HepG2 (cell line): ENCODE measurements at regions not wholly inside any gene's neighbourhood (a gene's known extent, or its start where the extent isn't known, plus 50 kb on each side); places are given as distances from the start of the nearest gene placed in this dataset.
A peak's percentile ranks its signal among the peaks of the same experiment; 100 is the strongest.

Source experiments
- ATAC-seq: fragments of 200-7000 bp; cut with Tn5 transposase; 3 replicates; pipeline ENCODE4 v1.9.1; 2020; ENCODE audit warnings: mild to moderate bottlenecking, moderate library complexity
- BruUV-seq: library from RNA; stranded (reverse); fragments of 400-500 nt; replicated peaks from 2 replicates; lab custom pipeline; 2021; lab: Mats Ljungman, UMichigan
- CTCF ChIA-PET: fragments of 300-600 bp; formaldehyde crosslinking; extraction: SDS; loops from one replicate; lab custom pipeline; 2021; ENCODE audit warnings: low total read pairs, inconsistent platforms, low intra/inter-chr PET ratio; lab: Yijun Ruan, JAX
- POLR2A ChIA-PET: fragments of 350-600 bp; sonication (Branson Sonifier 250); formaldehyde crosslinking; loops from one replicate; lab custom pipeline; 2020; ENCODE audit warnings: antibody characterized with exemption, inconsistent platforms; lab: Yijun Ruan, JAX
- DNase-seq: peaks from one replicate; pipeline ENCODE4 v3.0.0-alpha.2; 2015; ENCODE audit warnings: low spot score
- FAIRE-seq: peaks from 3 replicates; lab custom pipeline; 2011; peaks lifted over from hg19 to GRCh38; lab: Jason Lieb, UNC
- H2AFZ ChIP-seq: one replicate; pipeline ENCODE4 v1.6.1; 2011; ENCODE audit warnings: low read length, inconsistent platforms
- H3K27ac ChIP-seq: fragments of 300-600 bp; 3 replicates; pipeline ENCODE4 v1.8.0; 2011; ENCODE audit warnings: mixed run types, mild to moderate bottlenecking, mixed read lengths, low read length, inconsistent platforms; ENCODE audit not compliant: insufficient read depth; ENCODE audit errors: extremely low read length
- H3K27me3 ChIP-seq, 2 experiments: fragments of 200-600 bp in 1 of 2; 2 replicates in 1 of 2; 3 replicates in 1 of 2; pipeline versions ENCODE4 v1.6.0 to v1.8.0; 2011; ENCODE audit warnings: low read length in 2 of 2, mild to moderate bottlenecking in 2 of 2, moderate library complexity in 2 of 2, inconsistent platforms in 1 of 2; ENCODE audit not compliant: insufficient read depth in 2 of 2, control insufficient read depth in 1 of 2
- H3K36me3 ChIP-seq, 2 experiments: fragments of 200-600 bp in 1 of 2; replicated peaks in 1 of 2; 2 replicates in 1 of 2; 3 replicates in 1 of 2; pipeline versions ENCODE4 v1.5.1 to v1.8.0; 2011; ENCODE audit warnings: low read length in 2 of 2, inconsistent platforms in 1 of 2; ENCODE audit not compliant: insufficient read depth in 2 of 2, control insufficient read depth in 1 of 2
- H3K4me1 ChIP-seq: 2 replicates; pipeline ENCODE4 v1.5.1; 2012; ENCODE audit warnings: low read length, inconsistent platforms; ENCODE audit not compliant: insufficient read depth
- H3K4me2 ChIP-seq: 2 replicates; pipeline ENCODE4 v1.6.0; 2011; ENCODE audit warnings: low read depth, low read length, inconsistent platforms
- H3K4me3 ChIP-seq, 3 experiments: fragments of 200-600 bp in 1 of 3; sonication (generic), shearing (Covaris generic) in 1 of 3; replicated peaks in 1 of 3; 2 replicates each; pipeline ENCODE4 v1.5.1; 2011 to 2016; ENCODE audit warnings: low read length in 3 of 3, inconsistent platforms in 2 of 3, low read depth in 2 of 3, mild to moderate bottlenecking in 2 of 3, control low read depth in 1 of 3, mixed read lengths in 1 of 3; ENCODE audit not compliant: insufficient read depth in 1 of 3
- H3K79me2 ChIP-seq: one replicate; pipeline ENCODE4 v1.6.1; 2011; ENCODE audit warnings: low read length, inconsistent platforms; ENCODE audit not compliant: insufficient read depth
- H3K9ac ChIP-seq: 2 replicates; pipeline ENCODE4 v1.6.0; 2011; ENCODE audit warnings: mild to moderate bottlenecking, low read depth, low read length, inconsistent platforms; ENCODE audit not compliant: insufficient read depth
- H3K9me3 ChIP-seq: 2 replicates; pipeline ENCODE4 v1.5.1; 2012; ENCODE audit warnings: mild to moderate bottlenecking, low read length
- H4K20me1 ChIP-seq: 2 replicates; pipeline ENCODE4 v1.6.0; 2011; ENCODE audit warnings: inconsistent platforms, mild to moderate bottlenecking, low read length, moderate library complexity; ENCODE audit not compliant: insufficient read depth
- AHDC1 ChIP-seq: sonication (generic); formaldehyde crosslinking; IDR thresholded peaks from 2 replicates; pipeline ENCODE4 v1.5.1; 2020; ENCODE audit warnings: mild to moderate bottlenecking, missing genetic modification reagents, borderline replicate concordance
- DNMT1 ChIP-seq: sonication (generic); formaldehyde crosslinking; IDR thresholded peaks from 2 replicates; pipeline ENCODE4 v1.5.1; 2020; ENCODE audit warnings: mild to moderate bottlenecking, missing genetic modification reagents
- MAFK ChIP-seq, 2 experiments: IDR thresholded peaks in 1 of 2; conservative IDR thresholded peaks in 1 of 2; 2 replicates each; pipeline ENCODE4 v1.6.1; 2011; ENCODE audit warnings: improper control_type of control experiment in 2 of 2, low read length in 2 of 2
- MIER3 ChIP-seq: IDR thresholded peaks from 2 replicates; pipeline ENCODE4 v1.6.1; 2016; ENCODE audit warnings: missing compliant biosample characterization, borderline replicate concordance
- SOX5 ChIP-seq: IDR thresholded peaks from 2 replicates; pipeline ENCODE4 v1.6.1; 2016; ENCODE audit warnings: borderline replicate concordance
- TOE1 ChIP-seq: sonication (generic); formaldehyde crosslinking; IDR thresholded peaks from 2 replicates; pipeline ENCODE4 v1.4.0; 2020; ENCODE audit warnings: mild to moderate bottlenecking, missing genetic modification reagents
- WIZ ChIP-seq: sonication (generic); formaldehyde crosslinking; IDR thresholded peaks from 2 replicates; pipeline ENCODE4 v1.5.1; 2020; ENCODE audit warnings: mild to moderate bottlenecking, missing genetic modification reagents
- ZNF354B ChIP-seq: sonication (generic); formaldehyde crosslinking; IDR thresholded peaks from 2 replicates; pipeline ENCODE4 v1.8.0; 2022; ENCODE audit warnings: mild to moderate bottlenecking, missing genetic modification reagents
- ZNF446 ChIP-seq: sonication (generic); formaldehyde crosslinking; IDR thresholded peaks from 2 replicates; pipeline ENCODE4 v1.5.0; 2020; ENCODE audit warnings: mild to moderate bottlenecking, missing genetic modification reagents
- ZNF496 ChIP-seq: sonication (generic); formaldehyde crosslinking; IDR thresholded peaks from 2 replicates; pipeline ENCODE4 v1.8.1; 2023; ENCODE audit warnings: mild to moderate bottlenecking, moderate library complexity, missing genetic modification reagents; ENCODE audit not compliant: insufficient replicate concordance
- ZNF550 ChIP-seq: sonication (generic); formaldehyde crosslinking; IDR thresholded peaks from 2 replicates; pipeline ENCODE4 v1.4.0; 2020; ENCODE audit warnings: mild to moderate bottlenecking, missing genetic modification reagents, borderline replicate concordance
- ZNF572 ChIP-seq: sonication (generic); formaldehyde crosslinking; IDR thresholded peaks from 2 replicates; pipeline ENCODE4 v1.5.1; 2020; ENCODE audit warnings: mild to moderate bottlenecking, missing genetic modification reagents
- ZNF780A ChIP-seq: sonication (generic); formaldehyde crosslinking; IDR thresholded peaks from 2 replicates; pipeline ENCODE4 v1.8.0; 2022; ENCODE audit warnings: mild to moderate bottlenecking, missing genetic modification reagents, moderate library complexity
- ZNF816 ChIP-seq: sonication (generic); formaldehyde crosslinking; IDR thresholded peaks from 2 replicates; pipeline ENCODE4 v1.8.0; 2022; ENCODE audit warnings: missing genetic modification reagents, mild to moderate bottlenecking, borderline replicate concordance
- WGBS: methylation state at CpG from one replicate; pipeline ENCODE4 v1.1.6; 2017; ENCODE audit warnings: low lambda C conversion rate; 5-methylcytosine and 5-hydroxymethylcytosine counted together
- in situ Hi-C: cut with HindIII; loops from 2 replicates; pipeline ENCODE4 v1.10.0; 2017; ENCODE audit warnings: low pct_unique_long_range_greater_than_20kb; ENCODE audit not compliant: extremely low pct_ligation_motif_present
- intact Hi-C: fragments of 100-400 bp; cut with micrococcal nuclease; formaldehyde crosslinking; loops from one replicate; pipeline ENCODE4 v1.10.0; 2022; ENCODE audit not compliant: unreplicated experiment

GRCh38 chr4:102193145-102193544 lies 152.1 kb downstream of the SLC39A8 start:
- in situ Hi-C loops: no loop called here
- 3% methylated on average over 1 of the region's 1 CpG for WGBS
- Histone ChIP-seq H3K9me3 (no peaks in the 10 kb centered on the region), H3K27ac (no peak overlapping the region), H3K27me3 (no peaks in the 10 kb centered on the region; a peak in 1 of 5 replicates), H3K9ac (no peak overlapping the region), H3K4me2 (no peak overlapping the region)
- ChIA-PET CTCF (no interaction called here), POLR2A (no interaction called here)
- FAIRE-seq: no peak
- intact Hi-C loops: no loop called here
- TF ChIP-seq WIZ (CRISPR knock-in tag): no peak
- TF ChIP-seq MAFK (conservative IDR thresholded peaks at IDR 0.05 in 1 of 2, IDR thresholded peaks at IDR 0.05 in 1 of 2; ENCODE audit: low read length in 2 of 2): peak in 1 of 2 experiments; percentile 54; a peak in 1 of 4 replicates
- TF ChIP-seq, all 625 proteins: peak for 1
- H3K79me2 ChIP-seq: no peaks in the 10 kb centered on the region
- no peak for DNase-seq
- H3K4me3 ChIP-seq: no peak overlapping the region
- H3K4me1 ChIP-seq: no peaks in the 10 kb centered on the region
- H4K20me1 ChIP-seq: no peaks in the 10 kb centered on the region
- no peak for ATAC-seq
- no peak overlapping the region for H2AFZ ChIP-seq
- H3K36me3 ChIP-seq: no peaks in the 10 kb centered on the region
- no TSS peak for BruUV-seq

GRCh38 chr4:102180046-102180445 lies 165.2 kb downstream of the SLC39A8 start:
- POLR2A ChIA-PET: no interaction called here
- H3K27ac ChIP-seq: no peak overlapping the region
- H3K4me1 ChIP-seq: no peaks in the 10 kb centered on the region
- no peaks in the 10 kb centered on the region for H3K9me3 ChIP-seq
- intact Hi-C loops (no loop called here), in situ Hi-C loops (no loop called here)
- no peaks in the 10 kb centered on the region for H4K20me1 ChIP-seq
- no peak overlapping the region for H3K9ac ChIP-seq
- ATAC-seq (no peak), FAIRE-seq (no peak), DNase-seq (no peak)
- H2AFZ ChIP-seq: no peak overlapping the region
- H3K4me2 ChIP-seq: no peak overlapping the region
- 7% methylated on average over 1 of the region's 1 CpG for WGBS
- H3K79me2 ChIP-seq: no peaks in the 10 kb centered on the region
- H3K4me3 ChIP-seq: no peak overlapping the region
- H3K36me3 ChIP-seq: no peaks in the 10 kb centered on the region
- CTCF ChIA-PET: no interaction called here
- no TSS peak for BruUV-seq
- H3K27me3 ChIP-seq: no peaks in the 10 kb centered on the region; a peak in 1 of 5 replicates
- TF ChIP-seq ZNF572 (no peak), AHDC1 (no peak), ZNF816 (CRISPR knock-in tag) (no peak), TOE1 (CRISPR knock-in tag) (no peak), MIER3 (CRISPR knock-in tag) (no peak), SOX5 (no peak), DNMT1 (CRISPR knock-in tag) (no peak), ZNF550 (CRISPR knock-in tag) (no peak), ZNF496 (CRISPR knock-in tag) (no peak), ZNF780A (CRISPR knock-in tag) (no peak), ZNF446 (CRISPR knock-in tag) (no peak), ZNF354B (no peak)
